ENCODE measurements at regions not wholly inside any gene's neighbourhood (a gene's known extent, or its start where the extent isn't known, plus 50 kb on each side); places are given as distances from the start of the nearest gene placed in this dataset.
"Not testable (repeated sequence)": the region's sequence is repeated elsewhere in the genome, so short reads cannot be mapped to it uniquely, and the experiment has no call there.

- DNase-seq = no peak
These were observed 172.4 kb upstream of the IQSEC1 start for GRCh38 chr3:13245615-13245978.

- DNase-seq = no peak
These were observed 170.4 kb upstream of the IQSEC1 start for GRCh38 chr3:13243586-13243985.

GRCh38 chr3:13242364-13242737 lies 169.1 kb upstream of the IQSEC1 start:
- DNase-seq = no peak

GRCh38 chr3:13241621-13242363 lies 168.6 kb upstream of the IQSEC1 start:
- DNase-seq = no peak

- no peak for DNase-seq
These were observed 167.8 kb upstream of the IQSEC1 start for GRCh38 chr3:13240928-13241618.

- no peak for DNase-seq
These were observed 166.2 kb upstream of the IQSEC1 start for GRCh38 chr3:13239467-13239760.

GRCh38 chr3:13238687-13239466 lies 165.6 kb upstream of the IQSEC1 start:
- no peak for DNase-seq

- DNase-seq = no peak
These were observed 164.7 kb upstream of the IQSEC1 start for GRCh38 chr3:13237776-13238490.

- no peak for DNase-seq
These were observed 163.4 kb upstream of the IQSEC1 start for GRCh38 chr3:13236557-13237173.

GRCh38 chr3:13235897-13236296 lies 162.7 kb upstream of the IQSEC1 start:
- no peak for DNase-seq

- DNase-seq = peak; percentile 14
These were observed 161.8 kb upstream of the IQSEC1 start for GRCh38 chr3:13235079-13235478.

GRCh38 chr3:13234666-13235065 lies 161.4 kb upstream of the IQSEC1 start:
- no peak for DNase-seq

GRCh38 chr3:13233487-13234485 lies 160.6 kb upstream of the IQSEC1 start:
- peak; percentile 23 for DNase-seq

- no peak for DNase-seq
These were observed 158.8 kb upstream of the IQSEC1 start for GRCh38 chr3:13231781-13232666.

GRCh38 chr3:13229273-13229949 lies 156.2 kb upstream of the IQSEC1 start:
- DNase-seq = peak; percentile 12

GRCh38 chr3:13228584-13228983 lies 155.4 kb upstream of the IQSEC1 start:
- DNase-seq = no peak

GRCh38 chr3:13228169-13228568 lies 154.9 kb upstream of the IQSEC1 start:
- DNase-seq = not testable (repeated sequence)

GRCh38 chr3:13227315-13228165 lies 154.3 kb upstream of the IQSEC1 start:
- DNase-seq = no peak

GRCh38 chr3:13224967-13225366 lies 151.7 kb upstream of the IQSEC1 start:
- no peak for DNase-seq

Measured in CD4-positive, alpha-beta T cell treated with Interleukin-10 for 1 hour (primary cell).